Brain microvascular endothelial cell (primary cell): ENCODE measurements at regions not wholly inside any gene's neighbourhood (a gene's known extent, or its start where the extent isn't known, plus 50 kb on each side); places are given as distances from the start of the nearest gene placed in this dataset.

Experiments
- DNase-seq: peaks from one replicate; pipeline ENCODE4 v3.0.0-alpha.2; 2020
- H3K27ac ChIP-seq: fragments of 250-450 bp; sonication (Bioruptor Pico); 2 replicates; pipeline ENCODE4 v1.5.1; 2020; ENCODE audit warnings: mild to moderate bottlenecking, moderate library complexity
- H3K27me3 ChIP-seq: fragments of 250-450 bp; sonication (Bioruptor Pico); replicated peaks from 2 replicates; pipeline ENCODE4 v1.5.1; 2020; ENCODE audit warnings: mild to moderate bottlenecking
- H3K36me3 ChIP-seq: fragments of 250-450 bp; sonication (Bioruptor Pico); replicated peaks from 2 replicates; pipeline ENCODE4 v1.5.1; 2020; ENCODE audit warnings: mild to moderate bottlenecking
- H3K4me3 ChIP-seq: 2 replicates; pipeline ENCODE4 v1.5.1; 2011; ENCODE audit warnings: low read depth, mild to moderate bottlenecking, control low read depth, low read length, moderate library complexity
- in situ Hi-C: cut with HindIII; loops from 2 replicates; pipeline ENCODE4 v1.10.0; 2017; ENCODE audit warnings: low sequenced_read_pairs, low pct_ligation_motif_present
- TF ChIP-seq, protein P1 (sequence below): IDR thresholded peaks from 2 replicates; pipeline ENCODE4 v1.5.1; 2011; ENCODE audit warnings: low read depth, mild to moderate bottlenecking, moderate library complexity, low read length, control low read depth, inconsistent platforms; ENCODE audit errors: missing control alignments

GRCh38 chr10:6640433-6641040, 60.5 kb upstream of the PRKCQ start:
- no peaks in the 10 kb centered on the region for H3K27me3 ChIP-seq
- H3K4me3 ChIP-seq, result no peak overlapping the region
- in situ Hi-C loops, result no loop called here
- DNase-seq, result no peak
- TF ChIP-seq, protein P1, sequence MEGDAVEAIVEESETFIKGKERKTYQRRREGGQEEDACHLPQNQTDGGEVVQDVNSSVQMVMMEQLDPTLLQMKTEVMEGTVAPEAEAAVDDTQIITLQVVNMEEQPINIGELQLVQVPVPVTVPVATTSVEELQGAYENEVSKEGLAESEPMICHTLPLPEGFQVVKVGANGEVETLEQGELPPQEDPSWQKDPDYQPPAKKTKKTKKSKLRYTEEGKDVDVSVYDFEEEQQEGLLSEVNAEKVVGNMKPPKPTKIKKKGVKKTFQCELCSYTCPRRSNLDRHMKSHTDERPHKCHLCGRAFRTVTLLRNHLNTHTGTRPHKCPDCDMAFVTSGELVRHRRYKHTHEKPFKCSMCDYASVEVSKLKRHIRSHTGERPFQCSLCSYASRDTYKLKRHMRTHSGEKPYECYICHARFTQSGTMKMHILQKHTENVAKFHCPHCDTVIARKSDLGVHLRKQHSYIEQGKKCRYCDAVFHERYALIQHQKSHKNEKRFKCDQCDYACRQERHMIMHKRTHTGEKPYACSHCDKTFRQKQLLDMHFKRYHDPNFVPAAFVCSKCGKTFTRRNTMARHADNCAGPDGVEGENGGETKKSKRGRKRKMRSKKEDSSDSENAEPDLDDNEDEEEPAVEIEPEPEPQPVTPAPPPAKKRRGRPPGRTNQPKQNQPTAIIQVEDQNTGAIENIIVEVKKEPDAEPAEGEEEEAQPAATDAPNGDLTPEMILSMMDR, result no peak
- no peak overlapping the region for H3K27ac ChIP-seq
- H3K36me3 ChIP-seq, result no peaks in the 10 kb centered on the region

GRCh38 chr10:6637053-6637452, 57.0 kb upstream of the PRKCQ start:
- TF ChIP-seq, protein P1, result no peak
- H3K27me3 ChIP-seq, result no peaks in the 10 kb centered on the region
- in situ Hi-C loops, result no loop called here

GRCh38 chr10:6635784-6636183, 55.7 kb upstream of the PRKCQ start:
- Histone ChIP-seq H3K27me3 (no peaks in the 10 kb centered on the region), H3K4me3 (no peak overlapping the region), H3K27ac (no peak overlapping the region), H3K36me3 (no peaks in the 10 kb centered on the region)
- no peak for DNase-seq
- TF ChIP-seq, protein P1, result no peak
- in situ Hi-C loops, result no loop called here

More at GRCh38 chr10:6637053-6637452, 57.0 kb upstream of the PRKCQ start:
- DNase-seq, result no peak
- Histone ChIP-seq H3K27ac (no peak overlapping the region), H3K4me3 (no peak overlapping the region), H3K36me3 (no peaks in the 10 kb centered on the region)
